GM23248 (cell line): ENCODE measurements at regions not wholly inside any gene's neighbourhood (a gene's known extent, or its start where the extent isn't known, plus 50 kb on each side); places are given as distances from the start of the nearest gene placed in this dataset.

Source experiments
- EZH2 ChIP-seq: fragments of 200-600 bp; sonication (generic); IDR thresholded peaks from 2 replicates; pipeline ENCODE4 v1.6.1; 2018; ENCODE audit warnings: antibody characterized with exemption, mild to moderate bottlenecking; ENCODE audit not compliant: insufficient read depth, poor library complexity, severe bottlenecking
- EZH2phosphoT487 ChIP-seq: fragments of 200-600 bp; sonication (generic); IDR thresholded peaks from 2 replicates; pipeline ENCODE4 v1.6.1; 2018; ENCODE audit warnings: antibody characterized with exemption, moderate library complexity, mild to moderate bottlenecking, low read depth; ENCODE audit not compliant: insufficient read depth

- TF ChIP-seq EZH2 (no peak), EZH2phosphoT487 (no peak)
Measured at GRCh38 chr1:82800721-82801120, 1000.0 kb downstream of the ADGRL2 start.
